NCI-H2029 (cell line): ENCODE measurements at regions not wholly inside any gene's neighbourhood (a gene's known extent, or its start where the extent isn't known, plus 50 kb on each side); places are given as distances from the start of the nearest gene placed in this dataset.
"Not testable (repeated sequence)": the region's sequence is repeated elsewhere in the genome, so short reads cannot be mapped to it uniquely, and the experiment has no call there.

Source experiments
- DNase-seq: peaks from one replicate; lab custom pipeline; 2025; lab: John Stamatoyannopoulos, UW

GRCh38 chr3:87710511-87710910, 348.3 kb downstream of the CGGBP1 start:
- DNase-seq: no peak

DNA sequence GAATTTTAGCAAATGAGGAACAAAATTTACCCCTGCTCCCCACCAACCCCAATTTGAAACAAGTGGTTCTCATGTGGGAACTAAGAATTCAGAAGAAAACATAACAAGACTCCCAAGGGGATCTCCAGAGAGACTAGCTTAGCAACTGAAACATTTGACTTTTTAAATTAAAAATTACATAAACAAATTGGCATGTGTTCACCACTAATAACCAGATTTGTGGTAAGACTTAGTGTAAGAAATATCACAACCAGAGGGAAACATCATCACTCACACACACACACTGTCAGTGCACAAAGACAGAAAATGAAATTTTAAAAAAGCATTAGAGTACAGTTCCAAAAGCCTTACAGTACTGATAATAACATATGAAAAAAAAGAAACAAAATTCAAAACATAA, 348.8 kb downstream of the CGGBP1 start:
- no peak for DNase-seq

- DNase-seq: no peak
These were observed 352.6 kb downstream of the CGGBP1 start for GRCh38 chr3:87706176-87706575.

DNA sequence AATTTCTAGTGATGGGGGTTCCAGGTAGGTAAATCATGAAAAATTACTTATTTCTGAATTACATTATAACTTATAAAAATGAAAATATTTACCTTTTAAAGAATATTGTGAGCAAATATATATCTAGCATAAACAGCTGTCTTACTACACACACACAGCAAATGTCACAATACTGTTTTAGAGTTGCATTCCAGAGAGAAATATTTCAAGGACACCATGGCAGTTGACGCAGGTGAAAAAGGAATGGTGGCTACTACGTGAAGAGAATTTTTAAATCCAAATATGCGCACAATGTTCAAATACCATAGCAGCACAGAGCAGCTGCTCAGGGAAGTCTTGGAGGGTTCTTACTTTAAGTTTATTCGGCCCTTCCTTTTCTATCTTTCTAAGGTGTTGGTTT, 356.2 kb downstream of the CGGBP1 start:
- no peak for DNase-seq

DNA sequence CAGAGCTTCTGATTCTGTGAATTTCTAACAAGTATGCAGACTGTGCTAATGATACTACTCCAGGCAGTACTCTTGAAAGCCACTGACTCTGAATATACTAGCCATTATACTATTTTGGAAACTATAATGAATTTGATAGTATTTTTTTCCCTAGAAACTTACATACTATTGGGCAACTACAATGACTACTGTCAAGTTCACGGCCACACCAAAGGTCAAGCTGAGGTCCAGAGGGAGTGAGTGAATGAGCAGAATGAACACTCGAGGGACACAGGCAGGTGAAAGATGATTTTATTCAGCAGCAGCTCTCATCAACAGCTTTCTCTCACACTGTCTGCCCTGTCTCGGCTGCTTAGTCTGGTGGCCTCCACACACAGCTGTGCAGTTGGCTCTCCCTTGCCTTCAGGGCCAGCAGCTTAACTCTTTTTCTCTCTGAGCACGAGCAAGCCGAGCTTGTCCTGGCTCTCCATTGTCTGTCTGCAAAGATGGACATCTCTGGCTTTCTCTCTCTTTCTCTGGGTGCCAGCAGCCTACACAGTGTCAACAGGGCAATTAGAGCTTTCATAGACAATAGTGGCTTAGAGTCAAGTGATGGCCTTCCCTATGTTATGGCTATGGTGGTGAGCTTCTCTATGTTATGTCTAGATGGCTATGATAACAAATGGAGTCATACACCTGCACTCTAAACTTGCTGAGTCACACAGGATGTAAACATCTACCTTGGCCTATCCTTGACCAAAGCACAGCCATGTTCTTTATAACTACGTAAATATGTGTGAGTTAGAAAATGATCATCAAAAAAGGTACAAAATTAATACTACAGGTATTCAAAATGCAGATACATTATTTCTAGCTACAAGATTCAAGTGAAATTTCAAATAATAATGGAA, 362.4 kb downstream of the CGGBP1 start:
- no peak for DNase-seq

DNA sequence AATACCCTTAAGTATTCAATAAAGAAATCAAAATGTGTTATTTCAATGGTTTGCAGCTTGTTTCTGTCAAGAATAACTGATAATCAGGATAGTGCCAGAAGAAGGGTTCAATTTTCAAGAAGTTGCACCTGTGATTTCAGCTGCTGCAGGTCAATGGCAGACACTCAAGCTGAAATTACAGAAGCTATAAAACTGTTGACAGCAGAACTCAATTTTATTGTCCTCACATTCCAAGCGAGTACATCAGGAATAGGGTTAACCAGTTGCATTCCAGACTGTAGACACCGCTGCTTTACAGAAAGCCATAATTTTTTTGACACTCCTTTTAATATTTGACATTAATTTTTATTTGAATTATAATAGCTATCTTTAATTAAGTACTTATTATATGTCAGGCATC, 364.1 kb downstream of the CGGBP1 start:
- DNase-seq: no peak

DNA sequence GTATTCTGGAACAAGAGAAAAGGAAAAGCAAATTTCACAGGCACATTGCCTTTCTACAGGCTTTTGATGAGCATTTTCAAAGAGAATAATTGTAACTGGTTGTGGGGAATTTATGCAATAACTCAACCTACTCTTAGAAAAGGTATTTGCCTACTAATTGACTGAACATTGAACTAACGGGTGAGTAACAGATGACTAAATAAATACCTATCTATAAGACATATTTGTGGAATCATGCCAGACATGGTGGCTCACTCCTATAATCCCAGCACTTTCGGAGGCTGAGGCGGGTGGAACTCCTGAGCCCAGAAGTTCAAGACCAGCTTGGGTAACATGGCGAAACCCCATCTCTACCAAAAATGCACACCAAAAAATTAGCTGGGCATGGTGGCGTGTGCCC, 367.7 kb downstream of the CGGBP1 start:
- DNase-seq: no peak

GRCh38 chr3:87678984-87679660, 379.7 kb downstream of the CGGBP1 start:
- not testable (repeated sequence) for DNase-seq

GRCh38 chr3:87674397-87675161, 384.2 kb downstream of the CGGBP1 start:
- DNase-seq: no peak

GRCh38 chr3:87673132-87673531, 385.7 kb downstream of the CGGBP1 start:
- DNase-seq: no peak

- no peak for DNase-seq
These were observed 377.8 kb upstream of the POU1F1 start for GRCh38 chr3:87654184-87654583.

- DNase-seq: not testable (repeated sequence)
These were observed 376.8 kb upstream of the POU1F1 start for GRCh38 chr3:87653138-87653537.

DNA sequence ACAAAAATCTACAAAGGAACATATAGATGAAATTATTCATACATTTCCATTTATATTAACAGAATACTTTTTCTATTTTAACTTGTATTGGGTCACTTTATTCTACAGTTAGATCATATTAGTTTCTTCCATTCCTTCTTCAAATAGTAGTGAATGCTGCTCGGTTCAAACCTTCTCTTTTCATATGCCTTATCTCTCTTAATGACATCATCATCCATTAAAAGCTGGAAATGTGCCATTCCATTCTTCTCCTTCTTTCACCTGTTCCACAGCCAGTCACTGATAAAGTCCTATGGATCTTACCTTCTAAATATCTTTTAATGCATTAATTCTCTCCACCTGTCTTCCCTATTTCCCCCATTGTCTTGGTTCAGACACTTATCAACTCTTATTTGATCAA, 358.0 kb upstream of the POU1F1 start:
- DNase-seq: no peak

- DNase-seq: no peak
These were observed 350.9 kb upstream of the POU1F1 start for GRCh38 chr3:87627316-87627715.

GRCh38 chr3:87626546-87626945, 350.2 kb upstream of the POU1F1 start:
- DNase-seq: no peak

GRCh38 chr3:87625876-87626275, 349.5 kb upstream of the POU1F1 start:
- DNase-seq: no peak

GRCh38 chr3:87624860-87625259, 348.5 kb upstream of the POU1F1 start:
- no peak for DNase-seq

GRCh38 chr3:87621667-87622066, 345.3 kb upstream of the POU1F1 start:
- no peak for DNase-seq

GRCh38 chr3:87615506-87615905, 339.1 kb upstream of the POU1F1 start:
- DNase-seq: no peak

DNA sequence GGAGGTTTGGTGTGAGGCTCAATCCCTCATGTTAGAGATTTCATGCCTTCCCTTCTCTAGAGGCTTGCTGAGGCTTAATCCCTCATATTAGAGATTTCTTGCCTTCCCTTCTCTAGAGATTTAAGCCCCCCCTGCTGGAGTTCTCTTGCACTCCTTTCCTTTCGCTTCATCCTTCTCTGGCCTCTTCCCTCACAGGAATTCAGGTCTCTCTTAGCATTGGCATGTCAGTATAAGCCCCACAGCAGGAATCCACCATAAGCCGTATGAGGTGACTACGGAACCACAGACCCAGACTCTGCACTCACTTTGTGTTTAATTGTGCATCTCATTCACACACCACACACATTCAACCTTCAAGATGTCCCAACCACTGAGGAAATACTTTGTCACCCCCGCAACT, 338.6 kb upstream of the POU1F1 start:
- no peak for DNase-seq

DNA sequence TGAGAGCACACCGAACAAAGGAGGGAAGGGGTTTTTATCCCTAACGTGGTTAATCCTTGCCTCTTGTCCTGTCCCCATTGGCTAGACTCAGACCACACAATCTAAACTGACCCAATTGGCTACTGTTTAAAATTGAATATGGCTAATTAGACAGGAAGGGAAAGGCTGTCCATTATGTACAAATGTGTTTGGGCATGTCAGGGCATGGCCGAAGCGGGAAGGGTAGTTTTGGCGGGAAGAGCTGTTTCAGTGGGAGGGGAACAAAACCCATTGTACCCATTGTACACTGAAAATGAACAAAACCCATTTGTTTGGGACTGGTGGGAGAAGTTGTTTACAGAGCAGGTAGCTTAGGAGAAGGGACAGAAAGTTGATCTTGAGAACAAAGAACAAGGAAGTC, 330.9 kb upstream of the POU1F1 start:
- no peak for DNase-seq

GRCh38 chr3:87595798-87596197, 319.4 kb upstream of the POU1F1 start:
- DNase-seq: no peak

DNA sequence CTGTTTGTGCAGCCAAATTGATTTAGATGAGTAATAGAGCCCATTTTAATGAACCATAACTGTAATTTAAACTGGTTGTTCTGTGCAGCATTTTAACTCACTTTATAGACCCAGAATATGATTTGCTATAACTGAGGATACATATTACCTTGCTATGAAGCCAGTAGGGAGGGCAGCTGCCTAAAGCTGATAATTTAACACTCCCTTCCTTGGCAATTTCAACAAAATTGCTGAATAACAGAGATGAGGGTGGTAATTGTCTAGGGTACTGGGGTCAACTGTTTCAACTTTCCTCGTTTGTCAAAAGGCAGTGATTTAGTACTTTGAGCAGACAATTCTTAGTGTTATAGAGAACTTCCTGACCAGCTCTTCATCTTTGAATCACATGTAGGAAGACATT, 304.9 kb upstream of the POU1F1 start:
- DNase-seq: no peak
